HG02938 (cell line): ENCODE measurements at regions not wholly inside any gene's neighbourhood (a gene's known extent, or its start where the extent isn't known, plus 50 kb on each side); places are given as distances from the start of the nearest gene placed in this dataset.
A peak's percentile ranks its signal among the peaks of the same experiment; 100 is the strongest.
"Not testable (repeated sequence)": the region's sequence is repeated elsewhere in the genome, so short reads cannot be mapped to it uniquely, and the experiment has no call there.

ENCODE experiments used
- ATAC-seq: cut with Tn5 transposase; IDR thresholded peaks from one replicate; pipeline ENCODE4 v1.9.1; 2021; ENCODE audit warnings: mild to moderate bottlenecking, moderate library complexity; ENCODE audit not compliant: unreplicated experiment

GRCh38 chr1:161454865-161455707 lies 50.2 kb upstream of the FCGR2A start:
- peak; percentile 20 for ATAC-seq

GRCh38 chr1:161453950-161454864 lies 51.0 kb upstream of the FCGR2A start:
- ATAC-seq: peak; percentile 61

- ATAC-seq: not testable (repeated sequence)
These were observed 53.4 kb upstream of the FCGR2A start for GRCh38 chr1:161451698-161452348.

- not testable (repeated sequence) for ATAC-seq
These were observed 57.4 kb upstream of the FCGR2A start for GRCh38 chr1:161447760-161448332.

GRCh38 chr1:161447040-161447759 lies 58.1 kb upstream of the FCGR2A start:
- ATAC-seq: not testable (repeated sequence)

GRCh38 chr1:161444725-161445124 lies 60.5 kb upstream of the FCGR2A start:
- not testable (repeated sequence) for ATAC-seq

- ATAC-seq: not testable (repeated sequence)
These were observed 61.0 kb upstream of the FCGR2A start for GRCh38 chr1:161444255-161444654.

GRCh38 chr1:161440312-161440894 lies 64.9 kb upstream of the FCGR2A start:
- no peak for ATAC-seq

GRCh38 chr1:161439280-161440232 lies 65.7 kb upstream of the FCGR2A start:
- no peak for ATAC-seq

- not testable (repeated sequence) for ATAC-seq
These were observed 65.5 kb upstream of the CFAP126 start for GRCh38 chr1:161433191-161433590.

- ATAC-seq: no peak
These were observed 64.4 kb upstream of the CFAP126 start for GRCh38 chr1:161432091-161432490.

GRCh38 chr1:161427733-161428516 lies 60.2 kb upstream of the CFAP126 start:
- ATAC-seq: no peak

GRCh38 chr1:161422914-161423313 lies 55.2 kb upstream of the CFAP126 start:
- not testable (repeated sequence) for ATAC-seq

GRCh38 chr1:161421456-161421855 lies 53.8 kb upstream of the CFAP126 start:
- ATAC-seq: no peak

GRCh38 chr1:161420763-161421455 lies 53.2 kb upstream of the CFAP126 start:
- ATAC-seq: no peak

- not testable (repeated sequence) for ATAC-seq
These were observed 49.9 kb upstream of the CFAP126 start for GRCh38 chr1:161417536-161417935.
